ENCODE measurements at regions not wholly inside any gene's neighbourhood (a gene's known extent, or its start where the extent isn't known, plus 50 kb on each side); places are given as distances from the start of the nearest gene placed in this dataset.
"Not testable (repeated sequence)": the region's sequence is repeated elsewhere in the genome, so short reads cannot be mapped to it uniquely, and the experiment has no call there.

GRCh38 chr13:56586976-56587375 is 553.7 kb upstream of the PRR20A start:
- no peak overlapping the region for H2AFZ ChIP-seq (ENCODE audit: low read length)
- DNase-seq (ENCODE audit: low spot score) = no peak
- no peak overlapping the region for H3K4me3 ChIP-seq (ENCODE audit: low read depth, low read length, poor library complexity, severe bottlenecking)
- no peak overlapping the region for H3K4me2 ChIP-seq (ENCODE audit: low read length)
- intact Hi-C loops (cut with micrococcal nuclease; ENCODE audit: unreplicated experiment) = no loop called here
- peaks cover 17% of the 10 kb centered on the region; the same call in 1 of the 2 replicates for H3K9me3 ChIP-seq (ENCODE audit: low read length)
- no peaks in the 10 kb centered on the region for H3K79me2 ChIP-seq (ENCODE audit: insufficient read depth, low read depth, low read length)
- H3K27ac ChIP-seq (ENCODE audit: low read depth, low read length, poor library complexity, severe bottlenecking) = no peak overlapping the region
- no peaks in the 10 kb centered on the region for H3K9me2 ChIP-seq (ENCODE audit: insufficient read depth, low read length)
- H3K36me3 ChIP-seq (ENCODE audit: insufficient read depth, low read length) = no peaks in the 10 kb centered on the region
- POLR2A ChIA-PET = interaction anchor here (0.5 to 1.2 kb wide), 2 partner anchors 41 to 1178 kb away, joined by 3 read pairs; no protein-coding TSS in a partner anchor
- no TSS peak for BruUV-seq (replicated peaks)
- CTCF ChIA-PET (ENCODE audit: unreplicated experiment) = no interaction called here
- TF ChIP-seq, protein P1, sequence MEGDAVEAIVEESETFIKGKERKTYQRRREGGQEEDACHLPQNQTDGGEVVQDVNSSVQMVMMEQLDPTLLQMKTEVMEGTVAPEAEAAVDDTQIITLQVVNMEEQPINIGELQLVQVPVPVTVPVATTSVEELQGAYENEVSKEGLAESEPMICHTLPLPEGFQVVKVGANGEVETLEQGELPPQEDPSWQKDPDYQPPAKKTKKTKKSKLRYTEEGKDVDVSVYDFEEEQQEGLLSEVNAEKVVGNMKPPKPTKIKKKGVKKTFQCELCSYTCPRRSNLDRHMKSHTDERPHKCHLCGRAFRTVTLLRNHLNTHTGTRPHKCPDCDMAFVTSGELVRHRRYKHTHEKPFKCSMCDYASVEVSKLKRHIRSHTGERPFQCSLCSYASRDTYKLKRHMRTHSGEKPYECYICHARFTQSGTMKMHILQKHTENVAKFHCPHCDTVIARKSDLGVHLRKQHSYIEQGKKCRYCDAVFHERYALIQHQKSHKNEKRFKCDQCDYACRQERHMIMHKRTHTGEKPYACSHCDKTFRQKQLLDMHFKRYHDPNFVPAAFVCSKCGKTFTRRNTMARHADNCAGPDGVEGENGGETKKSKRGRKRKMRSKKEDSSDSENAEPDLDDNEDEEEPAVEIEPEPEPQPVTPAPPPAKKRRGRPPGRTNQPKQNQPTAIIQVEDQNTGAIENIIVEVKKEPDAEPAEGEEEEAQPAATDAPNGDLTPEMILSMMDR (conservative IDR thresholded peaks at IDR 0.05; ENCODE audit: low read length) = no peak
- TF ChIP-seq EZH2phosphoT487 (IDR thresholded peaks at IDR 0.05; ENCODE audit: borderline replicate concordance, low read depth, low read length) = no peak
- no peaks in the 10 kb centered on the region for H4K20me1 ChIP-seq (ENCODE audit: insufficient read depth, low read length)
- no peaks in the 10 kb centered on the region for H3K4me1 ChIP-seq (ENCODE audit: insufficient read depth, low read length, poor library complexity, severe bottlenecking)

DNA sequence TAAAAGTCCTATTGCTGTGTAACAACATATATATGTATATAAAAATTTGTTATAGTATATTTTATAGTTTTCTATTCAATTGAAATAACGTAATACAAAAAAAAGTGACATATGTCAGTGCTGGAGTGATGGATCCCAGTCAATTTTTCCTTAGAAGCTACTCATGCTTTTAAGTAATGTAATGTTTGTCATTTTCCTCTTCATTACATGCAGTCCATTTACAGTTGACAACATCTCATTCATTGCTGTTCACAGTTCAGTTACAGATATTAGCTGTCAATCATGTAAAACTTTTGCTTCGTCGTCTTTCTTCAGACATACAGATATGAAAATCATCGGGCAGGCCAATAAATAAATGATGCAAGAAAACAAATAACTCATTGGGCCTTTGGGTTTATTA is 525.1 kb upstream of the PRR20A start:
- intact Hi-C loops (cut with micrococcal nuclease; ENCODE audit: unreplicated experiment) = no loop called here
- Histone ChIP-seq H4K20me1 (ENCODE audit: insufficient read depth, low read length) (no peaks in the 10 kb centered on the region), H3K4me3 (ENCODE audit: low read depth, low read length, poor library complexity, severe bottlenecking) (no peak overlapping the region), H3K9me2 (ENCODE audit: insufficient read depth, low read length) (no peaks in the 10 kb centered on the region), H3K4me2 (ENCODE audit: low read length) (no peak overlapping the region), H3K27ac (ENCODE audit: low read depth, low read length, poor library complexity, severe bottlenecking) (no peak overlapping the region), H3K36me3 (ENCODE audit: insufficient read depth, low read length) (no peaks in the 10 kb centered on the region), H2AFZ (ENCODE audit: low read length) (no peak overlapping the region), H3K4me1 (ENCODE audit: insufficient read depth, low read length, poor library complexity, severe bottlenecking) (no peaks in the 10 kb centered on the region), H3K9me3 (ENCODE audit: low read length) (peaks cover 7% of the 10 kb centered on the region; the same call in 1 of the 2 replicates), H3K79me2 (ENCODE audit: insufficient read depth, low read depth, low read length) (no peaks in the 10 kb centered on the region)
- BruUV-seq (replicated peaks) = no TSS peak
- ChIA-PET POLR2A (no interaction called here), CTCF (ENCODE audit: unreplicated experiment) (no interaction called here)
- DNase-seq (ENCODE audit: low spot score) = no peak
- TF ChIP-seq, protein P1 (conservative IDR thresholded peaks at IDR 0.05; ENCODE audit: low read length) = no peak
- no peak for TF ChIP-seq EZH2phosphoT487 (IDR thresholded peaks at IDR 0.05; ENCODE audit: borderline replicate concordance, low read depth, low read length)

DNA sequence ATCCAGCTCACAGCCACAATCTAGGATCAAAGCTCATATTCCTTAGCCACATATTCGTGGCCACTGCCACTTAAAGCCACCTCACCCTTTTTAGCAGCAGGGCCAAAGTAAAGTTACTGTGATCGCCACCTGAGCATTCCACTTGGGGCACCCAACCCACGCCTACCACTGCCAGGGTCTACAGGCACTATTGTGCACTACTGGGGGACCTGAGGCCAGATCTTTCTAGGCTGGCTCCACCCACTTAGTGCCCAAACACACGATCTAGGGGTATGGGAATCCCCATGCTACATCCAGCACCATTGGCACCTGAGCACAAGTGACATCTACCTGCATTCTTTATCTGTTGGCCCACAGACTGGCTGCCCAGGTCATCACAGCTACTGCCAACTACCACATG is 517.9 kb upstream of the PRR20A start:
- Histone ChIP-seq H3K36me3 (ENCODE audit: insufficient read depth, low read length) (no peaks in the 10 kb centered on the region), H4K20me1 (ENCODE audit: insufficient read depth, low read length) (no peaks in the 10 kb centered on the region), H3K4me2 (ENCODE audit: low read length) (no peak overlapping the region), H3K27ac (ENCODE audit: low read depth, low read length, poor library complexity, severe bottlenecking) (no peak overlapping the region), H3K4me3 (ENCODE audit: low read depth, low read length, poor library complexity, severe bottlenecking) (no peak overlapping the region), H3K9me2 (ENCODE audit: insufficient read depth, low read length) (no peaks in the 10 kb centered on the region), H2AFZ (ENCODE audit: low read length) (no peak overlapping the region), H3K9me3 (ENCODE audit: low read length) (0 out of 2 replicates have a peak, but pooled peaks cover 3% of the 10 kb centered on the region), H3K79me2 (ENCODE audit: insufficient read depth, low read depth, low read length) (no peaks in the 10 kb centered on the region), H3K4me1 (ENCODE audit: insufficient read depth, low read length, poor library complexity, severe bottlenecking) (no peaks in the 10 kb centered on the region)
- intact Hi-C loops (cut with micrococcal nuclease; ENCODE audit: unreplicated experiment) = no loop called here
- DNase-seq (ENCODE audit: low spot score) = no peak
- ChIA-PET CTCF (ENCODE audit: unreplicated experiment) (no interaction called here), POLR2A (no interaction called here)
- no TSS peak for BruUV-seq (replicated peaks)
- no peak for TF ChIP-seq EZH2phosphoT487 (IDR thresholded peaks at IDR 0.05; ENCODE audit: borderline replicate concordance, low read depth, low read length)
- TF ChIP-seq, protein P1 (conservative IDR thresholded peaks at IDR 0.05; ENCODE audit: low read length) = no peak

DNA sequence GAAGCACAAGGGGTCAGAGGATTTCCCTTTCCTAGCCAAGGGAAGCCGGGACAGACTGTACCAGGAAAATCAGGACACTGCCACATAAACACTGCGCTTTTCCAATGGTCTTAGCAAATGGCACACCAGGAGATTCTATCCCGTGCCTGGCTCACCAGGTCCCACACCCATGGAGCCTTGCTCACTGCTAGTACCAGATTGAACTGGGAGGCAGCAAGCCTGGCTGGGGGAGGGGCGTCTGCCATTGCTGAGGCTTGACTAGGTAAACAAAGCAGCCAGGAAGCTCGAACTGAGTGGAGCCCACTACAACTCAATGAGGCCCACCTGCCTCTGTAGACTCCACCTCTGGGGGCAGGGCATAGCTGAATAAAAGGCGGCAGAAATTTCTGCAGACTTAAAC is 511.8 kb upstream of the PRR20A start:
- H3K9me2 ChIP-seq (ENCODE audit: insufficient read depth, low read length); H3K36me3 ChIP-seq (ENCODE audit: insufficient read depth, low read length); POLR2A ChIA-PET; H3K4me1 ChIP-seq (ENCODE audit: insufficient read depth, low read length, poor library complexity, severe bottlenecking); intact Hi-C loops (cut with micrococcal nuclease; ENCODE audit: unreplicated experiment); H3K4me3 ChIP-seq (ENCODE audit: low read depth, low read length, poor library complexity, severe bottlenecking); H4K20me1 ChIP-seq (ENCODE audit: insufficient read depth, low read length); DNase-seq (ENCODE audit: low spot score); H3K9me3 ChIP-seq (ENCODE audit: low read length); BruUV-seq (replicated peaks); H2AFZ ChIP-seq (ENCODE audit: low read length); H3K27ac ChIP-seq (ENCODE audit: low read depth, low read length, poor library complexity, severe bottlenecking); H3K4me2 ChIP-seq (ENCODE audit: low read length); CTCF ChIA-PET (ENCODE audit: unreplicated experiment); H3K79me2 ChIP-seq (ENCODE audit: insufficient read depth, low read depth, low read length): not testable (repeated sequence)

GRCh38 chr13:56631060-56631459 is 509.7 kb upstream of the PRR20A start:
- H4K20me1 ChIP-seq (ENCODE audit: insufficient read depth, low read length); BruUV-seq (replicated peaks); DNase-seq (ENCODE audit: low spot score); H3K9me2 ChIP-seq (ENCODE audit: insufficient read depth, low read length); H3K79me2 ChIP-seq (ENCODE audit: insufficient read depth, low read depth, low read length); intact Hi-C loops (cut with micrococcal nuclease; ENCODE audit: unreplicated experiment); H3K27ac ChIP-seq (ENCODE audit: low read depth, low read length, poor library complexity, severe bottlenecking); CTCF ChIA-PET (ENCODE audit: unreplicated experiment); H3K4me3 ChIP-seq (ENCODE audit: low read depth, low read length, poor library complexity, severe bottlenecking); H3K4me1 ChIP-seq (ENCODE audit: insufficient read depth, low read length, poor library complexity, severe bottlenecking); H3K4me2 ChIP-seq (ENCODE audit: low read length); H3K9me3 ChIP-seq (ENCODE audit: low read length); H3K36me3 ChIP-seq (ENCODE audit: insufficient read depth, low read length); POLR2A ChIA-PET; H2AFZ ChIP-seq (ENCODE audit: low read length): not testable (repeated sequence)
